SH-SY5Y (cell line): ENCODE measurements at regions not wholly inside any gene's neighbourhood (a gene's known extent, or its start where the extent isn't known, plus 50 kb on each side); places are given as distances from the start of the nearest gene placed in this dataset.

Source experiments
- GATA2 ChIP-seq: IDR thresholded peaks from 2 replicates; pipeline ENCODE4 v1.6.1; 2011; ENCODE audit warnings: mild to moderate bottlenecking, low read depth, low read length
- GATA3 ChIP-seq: IDR thresholded peaks from 2 replicates; pipeline ENCODE4 v1.6.1; 2011; ENCODE audit warnings: low read depth, mild to moderate bottlenecking, low read length, moderate library complexity

GRCh38 chr12:124171231-124171979 lies 123.5 kb upstream of the RFLNA start:
- no peak for TF ChIP-seq GATA3
- no peak for TF ChIP-seq GATA2
